HG03135 (cell line): ENCODE measurements at regions not wholly inside any gene's neighbourhood (a gene's known extent, or its start where the extent isn't known, plus 50 kb on each side); places are given as distances from the start of the nearest gene placed in this dataset.
"Not testable (repeated sequence)": the region's sequence is repeated elsewhere in the genome, so short reads cannot be mapped to it uniquely, and the experiment has no call there.

Experiments used
- ATAC-seq: cut with Tn5 transposase; IDR thresholded peaks from one replicate; pipeline ENCODE4 v1.9.1; 2021; ENCODE audit warnings: mild to moderate bottlenecking, moderate library complexity; ENCODE audit not compliant: unreplicated experiment

- ATAC-seq, result no peak
These were observed 51.4 kb upstream of the RGL1 start for GRCh38 chr1:183753464-183753891.

GRCh38 chr1:183744132-183744913 is 60.6 kb upstream of the RGL1 start:
- ATAC-seq, result no peak

DNA sequence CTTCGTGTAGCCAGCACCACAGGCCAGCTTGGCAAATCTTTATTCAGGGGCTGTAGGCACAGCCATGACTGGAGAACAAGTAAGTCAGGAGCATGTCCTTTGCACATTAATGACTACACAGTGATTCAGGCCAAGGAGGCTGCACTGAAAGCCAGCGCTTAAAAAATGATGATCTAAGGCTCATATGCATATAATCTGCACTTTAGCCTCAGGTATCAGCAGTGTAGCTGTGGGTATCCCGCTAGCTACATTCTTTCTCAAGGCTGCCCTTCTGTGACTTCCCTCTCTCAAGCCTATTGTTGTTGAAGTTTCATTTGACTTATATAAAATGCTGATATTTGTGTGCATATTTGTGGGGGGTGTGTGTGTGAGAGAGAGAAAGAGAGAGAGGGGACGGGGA is 62.6 kb upstream of the RGL1 start:
- no peak for ATAC-seq

GRCh38 chr1:183739741-183740271 is 65.1 kb upstream of the RGL1 start:
- ATAC-seq, result no peak

DNA sequence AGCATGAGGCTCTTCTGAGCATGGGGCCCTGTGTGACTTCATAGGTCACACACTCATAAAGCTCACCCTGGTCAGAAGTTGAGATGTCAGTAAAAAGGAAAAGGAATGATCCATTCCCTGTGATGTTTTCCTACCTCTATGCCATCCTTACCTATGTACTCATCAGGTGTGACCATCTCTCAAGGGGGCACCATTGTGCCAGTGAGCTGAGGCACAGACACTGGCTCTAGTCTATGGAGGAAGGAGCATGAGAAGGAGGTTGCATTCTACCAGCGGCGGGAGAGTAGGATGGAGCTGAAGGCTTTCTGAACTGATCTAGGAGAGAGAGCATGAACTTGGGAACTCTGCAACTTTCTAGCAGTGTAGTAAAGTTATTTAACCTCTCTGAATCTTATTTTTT is 65.8 kb upstream of the RGL1 start:
- ATAC-seq, result no peak

DNA sequence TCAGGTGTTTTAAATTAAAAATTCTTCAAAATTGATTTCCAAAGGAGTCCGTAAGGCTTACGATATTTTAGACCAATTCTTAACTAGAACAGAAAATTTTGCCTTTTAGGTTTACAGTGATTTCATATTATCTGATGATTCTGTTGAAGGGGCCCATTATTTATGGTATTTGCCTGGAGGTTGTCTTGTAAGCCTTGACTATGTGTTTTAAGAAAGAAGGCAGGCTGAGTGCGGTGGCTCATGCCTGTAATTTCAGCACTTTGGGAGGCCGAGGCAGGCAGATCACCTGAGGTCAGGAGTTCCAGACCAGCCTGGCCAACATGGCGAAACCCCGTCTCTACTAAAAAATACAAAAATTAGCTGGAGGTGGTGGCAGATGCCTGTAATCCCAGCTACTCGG is 67.0 kb upstream of the RGL1 start:
- not testable (repeated sequence) for ATAC-seq

DNA sequence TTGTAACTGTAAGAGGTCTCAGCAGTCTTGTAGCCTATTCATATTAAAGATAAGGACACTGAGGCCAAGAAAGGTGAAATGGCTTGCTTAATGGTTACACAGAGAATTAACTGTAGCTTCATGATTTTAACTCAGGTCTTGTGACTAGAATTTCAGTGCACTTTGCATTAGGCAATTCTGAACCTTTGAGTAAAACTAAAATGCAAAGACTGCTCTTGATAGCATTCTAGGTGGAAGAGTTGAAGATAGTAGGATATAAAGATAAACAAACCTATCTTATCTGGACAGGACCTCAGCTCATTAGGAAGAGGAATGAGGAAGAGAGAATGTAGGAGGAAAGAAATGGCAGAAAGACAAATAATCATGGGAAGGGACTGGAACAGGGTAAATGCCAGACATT is 68.6 kb upstream of the RGL1 start:
- no peak for ATAC-seq

GRCh38 chr1:183735069-183735860 is 69.7 kb upstream of the RGL1 start:
- no peak for ATAC-seq

DNA sequence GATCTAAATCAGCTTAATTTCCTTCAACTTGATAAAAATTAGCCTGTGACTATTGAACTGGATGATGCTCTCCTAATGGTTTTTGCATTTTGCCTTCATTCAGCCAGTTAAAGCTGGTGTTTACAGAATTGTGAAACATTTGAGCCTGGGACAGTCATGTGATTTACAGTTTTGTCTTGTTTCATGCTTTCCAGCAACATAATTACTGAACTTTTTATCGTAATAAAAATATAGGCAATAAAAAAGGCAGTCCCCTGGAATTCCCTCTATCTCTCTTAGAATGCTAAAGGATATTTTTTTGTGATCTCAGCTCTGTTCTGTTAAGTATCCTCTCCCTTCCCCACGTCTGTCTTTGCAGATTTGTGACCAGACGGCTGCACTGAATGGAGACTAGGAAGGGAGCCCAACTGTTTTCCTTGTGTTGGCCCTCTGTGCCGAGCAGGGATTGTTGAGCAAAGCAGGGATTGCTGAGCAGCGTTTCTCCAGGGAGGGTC is 70.3 kb upstream of the RGL1 start:
- no peak for ATAC-seq

GRCh38 chr1:183733715-183734114 is 71.2 kb upstream of the RGL1 start:
- no peak for ATAC-seq

- ATAC-seq, result no peak
These were observed 72.6 kb upstream of the RGL1 start for GRCh38 chr1:183732236-183732880.

DNA sequence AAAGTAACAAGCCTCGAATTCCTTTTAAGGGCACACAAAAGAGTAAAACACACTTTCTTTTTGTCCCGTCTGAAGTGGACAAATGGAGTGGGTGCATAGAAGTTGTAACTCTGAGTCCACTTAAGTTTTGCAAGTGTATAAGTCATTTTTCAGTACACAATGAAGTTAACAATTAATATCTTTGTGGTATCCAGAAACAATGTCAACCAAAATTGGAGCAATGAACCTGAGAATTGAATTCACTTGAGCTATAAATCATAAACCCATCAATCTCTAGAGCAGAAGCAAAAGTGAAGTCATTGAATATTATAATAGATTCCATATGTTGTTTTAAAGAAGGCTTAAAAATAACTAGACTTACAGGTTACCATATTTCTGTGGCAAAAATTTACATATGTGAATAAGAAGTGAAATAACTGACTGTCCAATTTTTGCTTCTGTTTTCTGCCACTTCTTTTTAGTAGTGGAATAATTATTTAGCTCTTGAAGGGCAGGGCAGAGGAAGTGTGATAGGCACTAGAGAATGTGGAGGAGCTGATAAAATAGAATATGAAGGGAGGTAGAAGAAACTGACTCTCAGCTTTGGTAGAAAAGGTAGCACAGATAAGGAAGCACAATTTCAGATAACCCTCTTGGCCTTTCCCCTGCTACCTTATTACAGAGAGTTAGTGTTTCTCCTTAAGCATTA is 73.9 kb upstream of the RGL1 start:
- ATAC-seq, result peak; percentile 46

DNA sequence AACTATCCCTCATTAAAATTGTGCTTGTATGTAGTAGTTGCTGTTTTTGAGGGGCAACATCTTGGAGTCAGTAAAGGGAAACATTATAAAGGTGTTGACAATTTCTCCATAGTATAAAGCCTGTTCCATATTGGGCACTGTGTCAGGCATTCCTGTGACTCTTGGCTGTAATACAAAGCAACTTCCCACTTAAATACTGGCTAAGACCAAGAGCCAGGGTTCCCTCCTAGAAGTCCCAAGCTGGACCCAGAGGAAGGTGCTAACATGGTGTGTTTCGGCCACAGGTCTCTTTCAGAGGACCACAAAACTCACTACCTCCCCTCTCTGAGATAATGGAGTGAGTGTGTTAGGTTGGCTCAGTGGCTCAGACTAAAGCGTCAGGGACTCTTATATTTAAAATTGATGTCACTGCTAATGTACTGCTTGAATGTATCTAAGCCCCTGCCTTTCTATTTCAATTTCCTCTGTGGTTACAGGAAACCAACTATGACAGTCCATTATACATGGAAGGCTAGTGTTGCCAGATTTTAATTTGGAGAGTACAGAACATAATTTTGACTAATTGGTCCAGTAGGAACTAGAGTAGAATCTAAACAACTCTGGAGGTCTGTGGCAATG is 74.7 kb upstream of the RGL1 start:
- ATAC-seq, result peak; percentile 51

GRCh38 chr1:183726825-183727224 is 73.7 kb upstream of the APOBEC4 start:
- no peak for ATAC-seq

DNA sequence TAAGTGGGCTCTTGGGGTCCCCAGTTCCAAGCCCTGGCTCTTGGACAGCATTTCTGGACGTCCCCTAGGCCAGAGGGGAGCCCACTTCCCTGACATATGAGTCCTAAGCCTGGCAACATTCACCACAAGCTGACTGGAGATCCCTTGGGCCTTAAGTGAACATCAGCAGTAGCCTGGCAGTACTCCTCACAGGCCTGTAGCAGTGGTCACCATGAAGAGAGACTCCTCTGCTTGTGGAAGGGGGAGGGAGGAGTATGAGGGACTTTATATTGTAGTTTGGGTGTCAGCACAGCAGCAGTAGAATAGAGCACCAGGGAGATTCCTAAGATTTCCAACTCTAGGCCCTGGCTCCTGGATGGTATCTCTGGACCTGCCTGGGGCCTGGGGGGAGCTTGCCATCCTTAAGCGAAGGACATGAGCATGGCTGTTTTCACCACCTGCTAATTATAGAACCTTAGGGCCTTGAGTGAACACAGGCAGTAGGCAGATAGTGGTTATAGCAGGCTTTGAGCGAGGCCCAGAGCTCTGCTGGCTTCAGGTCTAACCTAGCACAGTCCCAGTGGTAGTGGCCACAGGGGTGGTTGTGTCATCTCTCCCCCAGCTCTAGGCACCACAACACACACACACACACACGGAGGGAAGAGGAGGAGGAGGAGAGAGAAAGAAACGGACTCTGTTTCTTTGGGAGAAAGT is 71.4 kb upstream of the APOBEC4 start:
- ATAC-seq, result no peak

DNA sequence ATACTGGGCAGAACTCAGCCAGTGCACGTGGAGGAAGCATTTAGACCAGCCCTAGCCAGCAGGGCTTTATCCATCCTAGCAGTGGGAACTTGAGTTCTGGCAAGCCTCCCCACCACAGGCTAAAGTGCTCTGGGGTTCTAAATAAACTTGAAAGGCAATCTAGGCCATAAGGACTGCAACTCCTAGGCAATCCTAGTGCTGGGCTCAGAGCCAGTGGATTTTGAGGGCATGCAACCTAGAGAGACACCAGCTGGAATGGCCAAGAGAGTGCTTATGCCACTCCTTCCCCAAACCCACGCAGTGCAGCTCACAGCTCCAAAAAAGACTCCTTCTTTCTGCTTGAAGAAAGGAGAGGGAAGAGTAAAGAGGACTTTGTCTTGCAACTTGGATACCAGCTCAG is 70.5 kb upstream of the APOBEC4 start:
- no peak for ATAC-seq

DNA sequence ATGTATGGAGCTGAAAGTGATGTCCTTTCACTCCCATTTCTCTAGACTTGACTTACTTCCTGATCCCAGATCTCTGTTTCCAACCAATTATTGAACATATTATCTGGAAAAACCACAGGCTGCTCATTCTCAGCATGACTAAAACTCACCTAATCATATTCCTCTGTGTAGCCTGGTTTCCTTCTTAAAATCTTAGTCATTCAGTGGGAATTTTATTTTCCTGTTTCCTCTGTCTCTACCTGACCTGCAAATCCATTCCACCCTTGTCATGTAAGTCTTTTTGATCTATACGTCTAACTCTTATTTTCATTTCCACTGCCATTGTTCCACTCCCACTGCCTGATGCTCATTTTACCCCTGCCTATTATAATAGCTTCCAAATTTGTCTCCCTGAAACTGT is 67.9 kb upstream of the APOBEC4 start:
- ATAC-seq, result no peak

DNA sequence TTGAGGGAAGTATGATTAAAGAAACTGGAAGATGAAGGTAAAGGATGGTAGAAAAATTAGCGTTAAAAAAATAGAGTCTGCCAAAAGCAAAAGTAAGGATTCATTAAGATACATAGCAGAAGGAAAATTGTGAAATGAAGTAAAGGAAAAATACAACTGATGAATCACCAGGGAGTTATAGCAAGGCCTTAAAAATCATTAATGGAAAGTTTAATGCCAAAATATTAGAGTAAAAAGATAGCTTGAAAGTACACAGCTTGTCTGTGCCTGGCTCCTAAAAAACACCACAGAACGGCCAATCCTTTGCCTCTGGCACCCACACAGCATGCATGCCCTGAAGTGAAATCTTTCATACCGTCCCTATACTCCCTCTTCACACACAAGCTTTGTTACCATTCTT is 66.9 kb upstream of the APOBEC4 start:
- no peak for ATAC-seq

- no peak for ATAC-seq
These were observed 66.2 kb upstream of the APOBEC4 start for GRCh38 chr1:183719289-183719688.

DNA sequence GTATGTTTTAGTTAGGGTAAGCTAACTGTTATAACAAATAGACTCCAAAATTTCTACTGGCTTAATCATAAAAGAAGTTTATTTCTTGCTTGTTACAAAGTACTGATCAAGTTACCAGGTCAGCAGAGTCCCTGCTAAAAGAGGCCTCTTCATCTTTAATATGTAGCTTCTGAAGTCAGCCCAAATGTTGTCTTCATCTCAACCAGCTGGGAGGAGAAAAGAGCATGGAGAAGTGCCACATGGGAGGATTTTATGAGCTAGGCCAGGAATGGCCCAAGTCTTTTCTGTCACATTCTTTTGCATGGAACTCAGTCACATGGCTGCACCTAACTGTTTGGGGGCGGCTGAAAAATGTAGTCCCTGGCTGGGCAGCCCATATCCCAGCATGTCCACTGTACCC is 63.2 kb upstream of the APOBEC4 start:
- no peak for ATAC-seq
